Liver (tissue), 8 donors: ENCODE measurements at regions not wholly inside any gene's neighbourhood (a gene's known extent, or its start where the extent isn't known, plus 50 kb on each side); places are given as distances from the start of the nearest gene placed in this dataset.

Source experiments
- DNase-seq: peaks from one replicate; pipeline ENCODE4 v3.0.0-alpha.2; 2017; ENCODE audit warnings: low spot score
- H3K27ac ChIP-seq, 2 donors: one replicate each; pipeline ENCODE4 v1.7.0; 2013; ENCODE audit warnings: inconsistent platforms in 2 of 2, low read length in 2 of 2, control low read depth in 1 of 2, low read depth in 1 of 2, mild to moderate bottlenecking in 1 of 2
- H3K27me3 ChIP-seq, 4 donors: one replicate each; pipeline versions ENCODE4 v1.6.1 to v1.7.0; 2013; ENCODE audit warnings: low read length in 3 of 4, inconsistent platforms in 1 of 4, mild to moderate bottlenecking in 1 of 4, moderate library complexity in 1 of 4; ENCODE audit not compliant: control insufficient read depth in 4 of 4, insufficient read depth in 4 of 4
- H3K36me3 ChIP-seq, 4 donors: one replicate each; pipeline versions ENCODE4 v1.6.1 to v1.7.0; 2013; ENCODE audit warnings: low read length in 3 of 4, mild to moderate bottlenecking in 3 of 4, low read depth in 1 of 4, moderate library complexity in 1 of 4; ENCODE audit not compliant: control insufficient read depth in 4 of 4, insufficient read depth in 3 of 4
- H3K4me1 ChIP-seq, 4 donors: one replicate each; pipeline versions ENCODE4 v1.6.1 to v1.7.0; 2013; ENCODE audit warnings: low read length in 3 of 4, mild to moderate bottlenecking in 3 of 4, moderate library complexity in 1 of 4; ENCODE audit not compliant: control insufficient read depth in 4 of 4, insufficient read depth in 4 of 4
- H3K4me3 ChIP-seq, 3 donors: one replicate each; pipeline versions ENCODE4 v1.6.1 to v1.7.0; 2013; ENCODE audit warnings: low read length in 3 of 3, control low read depth in 1 of 3, low read depth in 1 of 3, mild to moderate bottlenecking in 1 of 3
- H3K9ac ChIP-seq, 2 donors: one replicate each; pipeline ENCODE4 v1.7.0; 2013; ENCODE audit warnings: low read length in 2 of 2, mild to moderate bottlenecking in 2 of 2, moderate library complexity in 2 of 2, control low read depth in 1 of 2, low read depth in 1 of 2
- H3K9me3 ChIP-seq, 4 donors: one replicate each; pipeline versions ENCODE4 v1.6.1 to v1.7.0; 2013; ENCODE audit warnings: low read length in 3 of 4; ENCODE audit not compliant: control insufficient read depth in 4 of 4
- ATF3 ChIP-seq: IDR thresholded peaks from 2 replicates; pipeline ENCODE4 v1.6.1; 2016; ENCODE audit warnings: antibody characterized with exemption
- CTCF ChIP-seq: fragments of 150-350 bp; IDR thresholded peaks from 2 replicates; pipeline ENCODE4 v1.5.1; 2017; ENCODE audit warnings: improper control_type of control experiment, low read depth, low read length; ENCODE audit not compliant: missing input control
- EGR1 ChIP-seq, 2 donors: IDR thresholded peaks; 2 replicates each; pipeline ENCODE4 v1.6.1; 2016 to 2018; ENCODE audit warnings: antibody characterized with exemption in 2 of 2, low read depth in 2 of 2
- FOXA1 ChIP-seq: IDR thresholded peaks from 2 replicates; pipeline ENCODE4 v1.6.1; 2016; ENCODE audit warnings: antibody characterized with exemption
- FOXA2 ChIP-seq: IDR thresholded peaks from 2 replicates; pipeline ENCODE4 v1.6.1; 2016; ENCODE audit warnings: antibody characterized with exemption
- GABPA ChIP-seq, 2 donors: IDR thresholded peaks in 1 of 2; conservative IDR thresholded peaks in 1 of 2; 2 replicates each; pipeline ENCODE4 v1.6.1; 2016; ENCODE audit warnings: antibody characterized with exemption in 2 of 2, mild to moderate bottlenecking in 1 of 2, moderate library complexity in 1 of 2
- HNF4A ChIP-seq, 2 donors: conservative IDR thresholded peaks; 2 replicates each; pipeline ENCODE4 v1.6.1; 2016; ENCODE audit warnings: antibody characterized with exemption in 2 of 2, mild to moderate bottlenecking in 2 of 2
- HNF4G ChIP-seq: IDR thresholded peaks from 2 replicates; pipeline ENCODE4 v1.6.1; 2016; ENCODE audit warnings: antibody characterized with exemption
- JUND ChIP-seq, 2 donors: IDR thresholded peaks; 2 replicates each; pipeline ENCODE4 v1.6.1; 2016; ENCODE audit warnings: antibody characterized with exemption in 2 of 2
- MAX ChIP-seq: IDR thresholded peaks from 2 replicates; pipeline ENCODE4 v1.6.1; 2016; ENCODE audit warnings: antibody characterized with exemption
- NR2F2 ChIP-seq: IDR thresholded peaks from 2 replicates; pipeline ENCODE4 v1.6.1; 2016; ENCODE audit warnings: antibody characterized with exemption
- RAD21 ChIP-seq, 2 donors: IDR thresholded peaks; 2 replicates each; pipeline ENCODE4 v1.6.1; 2016; ENCODE audit warnings: antibody characterized with exemption in 2 of 2, mild to moderate bottlenecking in 2 of 2
- REST ChIP-seq: IDR thresholded peaks from 2 replicates; pipeline ENCODE4 v1.6.1; 2016; ENCODE audit warnings: antibody characterized with exemption, mild to moderate bottlenecking
- RXRA ChIP-seq, 2 donors: IDR thresholded peaks; 2 replicates each; pipeline ENCODE4 v1.6.1; 2017 to 2018; ENCODE audit warnings: antibody characterized with exemption in 2 of 2, mild to moderate bottlenecking in 1 of 2
- SP1 ChIP-seq: IDR thresholded peaks from 2 replicates; pipeline ENCODE4 v1.6.1; 2018; ENCODE audit warnings: antibody characterized with exemption, mild to moderate bottlenecking
- TAF1 ChIP-seq: conservative IDR thresholded peaks from 2 replicates; pipeline ENCODE4 v1.6.1; 2016; ENCODE audit warnings: antibody characterized with exemption, mild to moderate bottlenecking
- YY1 ChIP-seq: IDR thresholded peaks from 2 replicates; pipeline ENCODE4 v1.6.1; 2016; ENCODE audit warnings: antibody characterized with exemption, mild to moderate bottlenecking
- ZBTB33 ChIP-seq: IDR thresholded peaks from 2 replicates; pipeline ENCODE4 v1.6.1; 2016; ENCODE audit warnings: antibody characterized with exemption
- WGBS: extraction: QIAGEN DNeasy Blood & Tissue Kit; methylation state at CpG from one replicate; pipeline ENCODE4 v1.1.7; 2013; 5-methylcytosine and 5-hydroxymethylcytosine counted together
- donor health status: healthy.
- donor health status: healthy.
- donor health status: healthy.
- donor health status: healthy.
- donor health status: healthy.

GRCh38 chr1:78227705-78228635, 182.2 kb downstream of the GIPC2 start:
- peak; percentile 69 to 85 for TF ChIP-seq RXRA (IDR thresholded peaks at IDR 0.05)
- no peak for TF ChIP-seq REST
- peak; percentile 53 to 65 for TF ChIP-seq HNF4A (conservative IDR thresholded peaks at IDR 0.05)
- TF ChIP-seq ZBTB33: peak; percentile 26
- TF ChIP-seq ATF3: peak; percentile 11
- peak; percentile 71 for TF ChIP-seq SP1
- no peak for TF ChIP-seq NR2F2
- TF ChIP-seq JUND (IDR thresholded peaks at IDR 0.05): peak in 1 of 2 donors; percentile 63
- no peak for TF ChIP-seq EGR1 (IDR thresholded peaks at IDR 0.05; ENCODE audit: low read depth in 2 of 2)
- TF ChIP-seq HNF4G: peak; percentile 30
- TF ChIP-seq YY1: peak; percentile 60
- no peak for TF ChIP-seq GABPA (IDR thresholded peaks at IDR 0.05 in 1 of 2, conservative IDR thresholded peaks at IDR 0.05 in 1 of 2)
- no peak for TF ChIP-seq CTCF
- peak; percentile 45 to 53 for TF ChIP-seq RAD21 (IDR thresholded peaks at IDR 0.05)
- TF ChIP-seq TAF1: no peak
- TF ChIP-seq MAX: no peak
- TF ChIP-seq FOXA2: peak; percentile 66
- TF ChIP-seq FOXA1: peak; percentile 91
- H3K9ac ChIP-seq: peak overlapping the region; percentile 24 to 36
- no peak for DNase-seq
- peaks cover 10 to 53% (median 34%) of the 10 kb centered on the region in 4 donors for H3K4me1 ChIP-seq
- no peaks in the 10 kb centered on the region for H3K27me3 ChIP-seq
- H3K36me3 ChIP-seq: no peaks in the 10 kb centered on the region
- 38% methylated on average over 6 of the region's 6 CpGs for WGBS
- peak overlapping the region in 1 of 3 donors; percentile 2 for H3K4me3 ChIP-seq
- peaks cover 0 to 6% (median 0%) of the 10 kb centered on the region in 4 donors for H3K9me3 ChIP-seq
- peak overlapping the region; percentile 70 to 80 for H3K27ac ChIP-seq
